ENCODE measurements at regions not wholly inside any gene's neighbourhood (a gene's known extent, or its start where the extent isn't known, plus 50 kb on each side); places are given as distances from the start of the nearest gene placed in this dataset.

- no peak overlapping the region for H3K27ac ChIP-seq
- no peaks in the 10 kb centered on the region for H3K9me3 ChIP-seq
- H3K27me3 ChIP-seq = no peaks in the 10 kb centered on the region
- intact Hi-C loops (cut with DNase I; ENCODE audit: low total_unique reads) = no loop called here
- no peaks in the 10 kb centered on the region for H3K36me3 ChIP-seq
- TF ChIP-seq CTCF (IDR thresholded peaks at IDR 0.05) (no peak), POLR2A (IDR thresholded peaks at IDR 0.05) (no peak)
- no peaks in the 10 kb centered on the region for H3K4me1 ChIP-seq
- H3K4me3 ChIP-seq = no peak overlapping the region
- no peak for DNase-seq
These were observed 60.3 kb downstream of the CHRD start for GRCh38 chr3:184440151-184440550.

GRCh38 chr3:184441202-184441900 is 61.5 kb downstream of the CHRD start:
- Histone ChIP-seq H3K4me3 (no peak overlapping the region), H3K4me1 (no peaks in the 10 kb centered on the region), H3K9me3 (no peaks in the 10 kb centered on the region), H3K27me3 (no peaks in the 10 kb centered on the region), H3K36me3 (no peaks in the 10 kb centered on the region), H3K27ac (no peak overlapping the region)
- intact Hi-C loops (cut with DNase I; ENCODE audit: low total_unique reads) = no loop called here
- TF ChIP-seq POLR2A (IDR thresholded peaks at IDR 0.05) (no peak), CTCF (IDR thresholded peaks at IDR 0.05) (no peak)
- DNase-seq = no peak

GRCh38 chr3:184443364-184443763 is 63.5 kb downstream of the CHRD start:
- Histone ChIP-seq H3K36me3 (no peaks in the 10 kb centered on the region), H3K4me3 (no peak overlapping the region), H3K27ac (no peak overlapping the region), H3K27me3 (no peaks in the 10 kb centered on the region), H3K9me3 (no peaks in the 10 kb centered on the region), H3K4me1 (no peaks in the 10 kb centered on the region)
- intact Hi-C loops (cut with DNase I; ENCODE audit: low total_unique reads) = no loop called here
- DNase-seq = no peak
- TF ChIP-seq CTCF (IDR thresholded peaks at IDR 0.05) (no peak), POLR2A (IDR thresholded peaks at IDR 0.05) (no peak)

- no peak for TF ChIP-seq POLR2A (IDR thresholded peaks at IDR 0.05)
- TF ChIP-seq CTCF (IDR thresholded peaks at IDR 0.05) = no peak
- Histone ChIP-seq H3K4me1 (no peaks in the 10 kb centered on the region), H3K27ac (no peak overlapping the region), H3K36me3 (no peaks in the 10 kb centered on the region), H3K4me3 (no peak overlapping the region), H3K27me3 (no peaks in the 10 kb centered on the region), H3K9me3 (no peaks in the 10 kb centered on the region)
- intact Hi-C loops (cut with DNase I; ENCODE audit: low total_unique reads) = no loop called here
- DNase-seq = no peak
These were observed 64.0 kb downstream of the CHRD start for GRCh38 chr3:184443831-184444230.

GRCh38 chr3:184448321-184449160 is 68.7 kb downstream of the CHRD start:
- no peaks in the 10 kb centered on the region for H3K27me3 ChIP-seq
- no peaks in the 10 kb centered on the region for H3K36me3 ChIP-seq
- no peaks in the 10 kb centered on the region for H3K9me3 ChIP-seq
- DNase-seq = no peak
- peak overlapping the region in 1 of 2 donors; percentile 21 for H3K27ac ChIP-seq
- intact Hi-C loops (cut with DNase I; ENCODE audit: low total_unique reads) = no loop called here
- no peaks in the 10 kb centered on the region for H3K4me1 ChIP-seq
- H3K4me3 ChIP-seq = no peak overlapping the region
- no peak for TF ChIP-seq POLR2A (IDR thresholded peaks at IDR 0.05)
- TF ChIP-seq CTCF (IDR thresholded peaks at IDR 0.05) = no peak
